ENCODE measurements at regions not wholly inside any gene's neighbourhood (a gene's known extent, or its start where the extent isn't known, plus 50 kb on each side); places are given as distances from the start of the nearest gene placed in this dataset.

- H3K79me2 ChIP-seq (ENCODE audit: insufficient read depth, low read length): no peaks in the 10 kb centered on the region
- H3K4me3 ChIP-seq (ENCODE audit: insufficient read depth, low read length, poor library complexity, severe bottlenecking): no peak overlapping the region
- H3K4me2 ChIP-seq (ENCODE audit: low read depth, low read length, poor library complexity, severe bottlenecking): no peak overlapping the region
- TF ChIP-seq EZH2phosphoT487 (conservative IDR thresholded peaks at IDR 0.05; ENCODE audit: low read length): no peak
- no peak for TF ChIP-seq CTCF (IDR thresholded peaks at IDR 0.05; ENCODE audit: insufficient read depth, low read length, poor library complexity, severe bottlenecking)
- H3K9me2 ChIP-seq (replicated peaks; ENCODE audit: insufficient read depth, low read length): 0 out of 2 replicates have a peak, but pooled peaks cover 3% of the 10 kb centered on the region
- H3K9me3 ChIP-seq (ENCODE audit: insufficient read depth, low read length): no peaks in the 10 kb centered on the region
- H3K27me3 ChIP-seq (ENCODE audit: low read length): no peaks in the 10 kb centered on the region
- no peak overlapping the region for H2AFZ ChIP-seq (ENCODE audit: low read depth, low read length, severe bottlenecking)
- H4K20me1 ChIP-seq (ENCODE audit: low read depth, low read length): no peaks in the 10 kb centered on the region
- no peak overlapping the region for H3K9ac ChIP-seq (ENCODE audit: low read length)
- no peaks in the 10 kb centered on the region for H3K36me3 ChIP-seq (ENCODE audit: low read length)
- H3F3A ChIP-seq (ENCODE audit: insufficient read depth): no peaks in the 10 kb centered on the region
- no peak overlapping the region for H3K27ac ChIP-seq (ENCODE audit: low read depth, low read length)
These were observed 246.7 kb downstream of the GAS1 start for GRCh38 chr9:86700629-86701028.

GRCh38 chr9:86697999-86698398, 249.3 kb downstream of the GAS1 start:
- TF ChIP-seq CTCF (IDR thresholded peaks at IDR 0.05; ENCODE audit: insufficient read depth, low read length, poor library complexity, severe bottlenecking) (no peak), EZH2phosphoT487 (conservative IDR thresholded peaks at IDR 0.05; ENCODE audit: low read length) (no peak)
- Histone ChIP-seq H3K27me3 (ENCODE audit: low read length) (no peaks in the 10 kb centered on the region), H4K20me1 (ENCODE audit: low read depth, low read length) (no peaks in the 10 kb centered on the region), H3F3A (ENCODE audit: insufficient read depth) (no peaks in the 10 kb centered on the region), H3K79me2 (ENCODE audit: insufficient read depth, low read length) (no peaks in the 10 kb centered on the region), H3K9ac (ENCODE audit: low read length) (no peak overlapping the region), H3K27ac (ENCODE audit: low read depth, low read length) (no peak overlapping the region), H3K9me2 (replicated peaks; ENCODE audit: insufficient read depth, low read length) (0 out of 2 replicates have a peak, but pooled peaks cover 3% of the 10 kb centered on the region), H3K4me2 (ENCODE audit: low read depth, low read length, poor library complexity, severe bottlenecking) (no peak overlapping the region), H2AFZ (ENCODE audit: low read depth, low read length, severe bottlenecking) (no peak overlapping the region), H3K9me3 (ENCODE audit: insufficient read depth, low read length) (no peaks in the 10 kb centered on the region), H3K4me3 (ENCODE audit: insufficient read depth, low read length, poor library complexity, severe bottlenecking) (no peak overlapping the region), H3K36me3 (ENCODE audit: low read length) (no peaks in the 10 kb centered on the region)

- Histone ChIP-seq H3F3A (ENCODE audit: insufficient read depth) (no peaks in the 10 kb centered on the region), H3K9me3 (ENCODE audit: insufficient read depth, low read length) (no peaks in the 10 kb centered on the region), H3K9ac (ENCODE audit: low read length) (no peak overlapping the region), H3K4me3 (ENCODE audit: insufficient read depth, low read length, poor library complexity, severe bottlenecking) (no peak overlapping the region), H4K20me1 (ENCODE audit: low read depth, low read length) (no peaks in the 10 kb centered on the region), H3K27me3 (ENCODE audit: low read length) (no peaks in the 10 kb centered on the region), H3K27ac (ENCODE audit: low read depth, low read length) (no peak overlapping the region), H3K9me2 (replicated peaks; ENCODE audit: insufficient read depth, low read length) (0 out of 2 replicates have a peak, but pooled peaks cover 3% of the 10 kb centered on the region), H3K36me3 (ENCODE audit: low read length) (no peaks in the 10 kb centered on the region), H3K4me2 (ENCODE audit: low read depth, low read length, poor library complexity, severe bottlenecking) (no peak overlapping the region), H3K79me2 (ENCODE audit: insufficient read depth, low read length) (no peaks in the 10 kb centered on the region), H2AFZ (ENCODE audit: low read depth, low read length, severe bottlenecking) (no peak overlapping the region)
- TF ChIP-seq CTCF (IDR thresholded peaks at IDR 0.05; ENCODE audit: insufficient read depth, low read length, poor library complexity, severe bottlenecking): no peak
- no peak for TF ChIP-seq EZH2phosphoT487 (conservative IDR thresholded peaks at IDR 0.05; ENCODE audit: low read length)
These were observed 250.1 kb downstream of the GAS1 start for GRCh38 chr9:86697213-86697612.
